ENCODE measurements at regions not wholly inside any gene's neighbourhood (a gene's known extent, or its start where the extent isn't known, plus 50 kb on each side); places are given as distances from the start of the nearest gene placed in this dataset.

GRCh38 chr6:125544819-125545218, 204.6 kb upstream of the HEY2 start:
- TF ChIP-seq CTCF (IDR thresholded peaks at IDR 0.05) (no peak), TCF7L2 (IDR thresholded peaks at IDR 0.05; ENCODE audit: low read depth, low read length) (no peak), POLR2AphosphoS5 (IDR thresholded peaks at IDR 0.05; ENCODE audit: low read depth, low read length) (no peak)
